Caco-2 (cell line): ENCODE measurements at regions not wholly inside any gene's neighbourhood (a gene's known extent, or its start where the extent isn't known, plus 50 kb on each side); places are given as distances from the start of the nearest gene placed in this dataset.

Source experiments
- BruUV-seq: library from RNA; stranded (reverse); fragments of 400-500 nt; replicated peaks from 2 replicates; lab custom pipeline; 2021; lab: Mats Ljungman, UMichigan
- CTCF ChIA-PET: fragments of 300-600 bp; sonication (Branson Sonifier 250); formaldehyde crosslinking; loops from one replicate; lab custom pipeline; 2022; ENCODE audit warnings: antibody characterized with exemption; lab: Charles Lee
- POLR2A ChIA-PET: fragments of 300-600 bp; sonication (Branson Sonifier 250); formaldehyde crosslinking; loops from one replicate; lab custom pipeline; 2022; ENCODE audit warnings: antibody characterized with exemption; lab: Charles Lee
- DNase-seq, 2 experiments: peaks; one replicate each; pipeline versions ENCODE4 v3.0.0 to v3.0.0-alpha.2; 2020 to 2022
- H3K27me3 ChIP-seq: replicated peaks from 2 replicates; pipeline ENCODE4 v1.6.0; 2011; ENCODE audit warnings: low read length; ENCODE audit not compliant: control insufficient read depth, insufficient read depth
- H3K36me3 ChIP-seq: 2 replicates; pipeline ENCODE4 v1.5.1; 2011; ENCODE audit warnings: low read length; ENCODE audit not compliant: control insufficient read depth, insufficient read depth
- H3K4me1 ChIP-seq: fragments of 250-450 bp; sonication (Bioruptor Pico); 2 replicates; pipeline ENCODE4 v1.5.1; 2020; ENCODE audit warnings: mild to moderate bottlenecking
- H3K4me3 ChIP-seq: 2 replicates; pipeline ENCODE4 v1.5.1; 2011; ENCODE audit warnings: low read depth, mild to moderate bottlenecking, control low read depth, low read length
- H3K9me3 ChIP-seq: fragments of 250-450 bp; sonication (Bioruptor Pico); 2 replicates; pipeline ENCODE4 v1.5.1; 2020; ENCODE audit warnings: mild to moderate bottlenecking, moderate library complexity
- H3K27ac Mint-ChIP-seq: one replicate; pipeline ENCODE4 v1.8.0; 2022; ENCODE audit warnings: mixed read lengths; ENCODE audit not compliant: unreplicated experiment
- H3K27me3 Mint-ChIP-seq: one replicate; pipeline ENCODE4 v1.8.0; 2022; ENCODE audit warnings: mixed read lengths; ENCODE audit not compliant: insufficient read depth, unreplicated experiment
- H3K36me3 Mint-ChIP-seq: one replicate; pipeline ENCODE4 v1.8.0; 2022; ENCODE audit warnings: mild to moderate bottlenecking, mixed read lengths; ENCODE audit not compliant: insufficient read depth, unreplicated experiment
- H3K4me1 Mint-ChIP-seq: one replicate; pipeline ENCODE4 v1.8.0; 2022; ENCODE audit warnings: low read depth, mixed read lengths; ENCODE audit not compliant: unreplicated experiment
- H3K4me3 Mint-ChIP-seq: one replicate; pipeline ENCODE4 v1.8.0; 2022; ENCODE audit warnings: mild to moderate bottlenecking, moderate library complexity, mixed read lengths; ENCODE audit not compliant: unreplicated experiment
- H3K9me3 Mint-ChIP-seq: one replicate; pipeline ENCODE4 v1.8.0; 2022; ENCODE audit warnings: mixed read lengths; ENCODE audit not compliant: unreplicated experiment
- intact Hi-C: fragments of 100-400 bp; cut with micrococcal nuclease; formaldehyde crosslinking; loops from one replicate; pipeline ENCODE4 v1.10.0; 2022; ENCODE audit not compliant: unreplicated experiment
- TF ChIP-seq, protein P1 (sequence below), 2 experiments: fragments of 200-600 bp in 1 of 2; IDR thresholded peaks; 1 replicate in 1 of 2; 2 replicates in 1 of 2; pipeline versions ENCODE4 v1.5.1 to v1.8.0; 2011 to 2022; ENCODE audit warnings: antibody characterized with exemption in 1 of 2, control low read depth in 1 of 2, inconsistent platforms in 1 of 2, low read depth in 1 of 2, low read length in 1 of 2, mild to moderate bottlenecking in 1 of 2, moderate library complexity in 1 of 2; ENCODE audit not compliant: insufficient read depth in 1 of 2, severe bottlenecking in 1 of 2, unreplicated experiment in 1 of 2

DNA sequence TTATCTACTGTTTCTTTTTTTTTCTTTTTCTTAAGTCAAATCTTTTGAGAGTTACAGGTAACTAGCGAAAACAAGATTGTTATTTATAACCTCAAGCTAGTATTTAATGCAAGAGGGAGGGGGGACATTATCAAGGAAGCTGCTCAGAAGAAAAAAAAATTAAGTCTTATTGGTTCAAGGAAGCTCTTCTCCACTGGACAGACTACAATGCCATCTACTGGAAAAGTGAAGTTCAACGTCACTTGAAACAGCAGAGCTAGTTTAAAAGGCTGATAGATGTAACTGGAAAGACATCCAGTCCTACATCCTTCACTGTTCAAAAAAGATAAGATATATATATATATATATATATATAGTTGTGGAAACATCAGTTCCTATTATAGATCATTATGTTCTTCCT is 418.0 kb upstream of the PSMD7 start:
- BruUV-seq: no TSS peak
- Histone ChIP-seq H3K36me3 (no peaks in the 10 kb centered on the region), H3K4me1 (no peaks in the 10 kb centered on the region), H3K4me3 (no peak overlapping the region), H3K27me3 (no peaks in the 10 kb centered on the region), H3K9me3 (no peaks in the 10 kb centered on the region)
- H3K9me3 Mint-ChIP-seq: no peaks in the 10 kb centered on the region
- no peak overlapping the region for H3K4me3 Mint-ChIP-seq
- ChIA-PET CTCF (interaction anchor here (0.6 to 1.2 kb wide), 9 partner anchors 13 to 1084 kb away, joined by 3 to 7 read pairs (median 4); no protein-coding TSS in a partner anchor), POLR2A (no interaction called here)
- intact Hi-C loops: loop anchor here (1.0 kb wide), 2 partner anchors 164 to 397 kb away; no protein-coding TSS in a partner anchor
- H3K27me3 Mint-ChIP-seq: peaks cover 15% of the 10 kb centered on the region
- no peak overlapping the region for H3K27ac Mint-ChIP-seq
- TF ChIP-seq, protein P1, sequence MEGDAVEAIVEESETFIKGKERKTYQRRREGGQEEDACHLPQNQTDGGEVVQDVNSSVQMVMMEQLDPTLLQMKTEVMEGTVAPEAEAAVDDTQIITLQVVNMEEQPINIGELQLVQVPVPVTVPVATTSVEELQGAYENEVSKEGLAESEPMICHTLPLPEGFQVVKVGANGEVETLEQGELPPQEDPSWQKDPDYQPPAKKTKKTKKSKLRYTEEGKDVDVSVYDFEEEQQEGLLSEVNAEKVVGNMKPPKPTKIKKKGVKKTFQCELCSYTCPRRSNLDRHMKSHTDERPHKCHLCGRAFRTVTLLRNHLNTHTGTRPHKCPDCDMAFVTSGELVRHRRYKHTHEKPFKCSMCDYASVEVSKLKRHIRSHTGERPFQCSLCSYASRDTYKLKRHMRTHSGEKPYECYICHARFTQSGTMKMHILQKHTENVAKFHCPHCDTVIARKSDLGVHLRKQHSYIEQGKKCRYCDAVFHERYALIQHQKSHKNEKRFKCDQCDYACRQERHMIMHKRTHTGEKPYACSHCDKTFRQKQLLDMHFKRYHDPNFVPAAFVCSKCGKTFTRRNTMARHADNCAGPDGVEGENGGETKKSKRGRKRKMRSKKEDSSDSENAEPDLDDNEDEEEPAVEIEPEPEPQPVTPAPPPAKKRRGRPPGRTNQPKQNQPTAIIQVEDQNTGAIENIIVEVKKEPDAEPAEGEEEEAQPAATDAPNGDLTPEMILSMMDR (IDR thresholded peaks at IDR 0.05; ENCODE audit: insufficient read depth in 1 of 2, low read depth in 1 of 2, low read length in 1 of 2, severe bottlenecking in 1 of 2, unreplicated experiment in 1 of 2): peak; percentile 49 to 74
- H3K36me3 Mint-ChIP-seq: no peaks in the 10 kb centered on the region
- DNase-seq: peak in 1 of 2 experiments; percentile 50
- no peaks in the 10 kb centered on the region for H3K4me1 Mint-ChIP-seq

DNA sequence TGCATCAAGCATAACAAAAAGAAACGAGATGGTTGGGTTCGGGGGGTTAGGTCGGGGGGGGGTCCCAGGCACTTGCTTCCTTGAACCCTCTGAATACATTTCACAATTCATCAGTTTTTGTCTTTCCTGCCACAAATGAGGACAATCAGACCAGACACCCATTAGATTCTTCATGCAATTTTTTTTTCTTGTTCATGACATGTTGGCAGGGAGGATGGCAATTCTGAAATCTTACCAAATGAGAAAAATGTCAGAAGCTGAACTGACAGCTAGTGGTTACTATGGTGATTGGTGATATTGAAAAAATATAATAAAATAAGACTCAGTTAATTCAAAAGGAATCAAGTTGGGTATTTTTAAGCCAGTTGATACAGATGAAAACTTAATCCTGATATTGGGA is 419.5 kb upstream of the PSMD7 start:
- Mint-ChIP-seq H3K36me3 (no peaks in the 10 kb centered on the region), H3K27ac (no peak overlapping the region), H3K9me3 (no peaks in the 10 kb centered on the region), H3K27me3 (peaks cover 15% of the 10 kb centered on the region), H3K4me1 (no peaks in the 10 kb centered on the region), H3K4me3 (no peak overlapping the region)
- H3K36me3 ChIP-seq: no peaks in the 10 kb centered on the region
- H3K4me3 ChIP-seq: no peak overlapping the region
- BruUV-seq: no TSS peak
- no peaks in the 10 kb centered on the region for H3K4me1 ChIP-seq
- TF ChIP-seq, protein P1 (IDR thresholded peaks at IDR 0.05; ENCODE audit: insufficient read depth in 1 of 2, low read depth in 1 of 2, low read length in 1 of 2, severe bottlenecking in 1 of 2, unreplicated experiment in 1 of 2): no peak
- DNase-seq: no peak
- POLR2A ChIA-PET: no interaction called here
- H3K27me3 ChIP-seq: no peaks in the 10 kb centered on the region
- intact Hi-C loops: no loop called here
- H3K9me3 ChIP-seq: no peaks in the 10 kb centered on the region
- CTCF ChIA-PET: interaction anchor here (0.6 kb wide), 1 partner anchor 169 kb away, joined by 3 read pairs; no protein-coding TSS in a partner anchor

DNA sequence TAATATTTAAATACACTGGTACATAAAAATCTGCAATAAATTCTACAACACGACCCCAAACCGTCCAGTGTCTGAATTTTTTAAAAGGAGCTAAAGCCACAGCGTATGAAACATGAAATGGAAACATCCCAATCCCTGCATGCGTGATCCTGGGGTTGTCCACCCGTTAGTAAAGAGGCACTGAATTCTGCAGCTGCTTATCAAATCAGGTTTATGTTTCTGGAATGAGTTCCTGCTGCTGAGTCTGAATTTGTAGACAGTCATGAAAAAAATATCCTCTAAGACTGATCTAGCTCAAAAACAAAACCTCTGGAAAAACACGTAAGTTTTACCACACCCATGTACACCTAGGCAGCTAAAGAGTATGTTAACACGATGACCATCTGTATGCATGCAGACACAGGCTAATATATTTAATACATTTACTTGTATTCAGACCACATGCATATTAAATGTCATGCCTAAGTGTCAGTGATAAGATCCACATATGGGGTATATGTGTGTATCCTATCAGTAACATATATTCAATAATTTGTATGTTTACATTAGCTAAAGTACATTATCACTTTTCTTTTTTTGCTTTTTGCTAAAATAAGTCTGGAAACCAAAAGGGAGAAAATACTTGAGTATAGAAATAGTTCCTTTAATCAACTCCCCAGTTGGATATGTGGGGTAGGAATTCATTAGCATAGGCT is 420.5 kb upstream of the PSMD7 start:
- no peak overlapping the region for H3K27ac Mint-ChIP-seq
- intact Hi-C loops: no loop called here
- H3K4me1 ChIP-seq: no peaks in the 10 kb centered on the region
- TF ChIP-seq, protein P1 (IDR thresholded peaks at IDR 0.05; ENCODE audit: insufficient read depth in 1 of 2, low read depth in 1 of 2, low read length in 1 of 2, severe bottlenecking in 1 of 2, unreplicated experiment in 1 of 2): no peak
- BruUV-seq: no TSS peak
- H3K4me1 Mint-ChIP-seq: no peaks in the 10 kb centered on the region
- no peak for DNase-seq
- no peaks in the 10 kb centered on the region for H3K9me3 ChIP-seq
- ChIA-PET POLR2A (no interaction called here), CTCF (no interaction called here)
- no peaks in the 10 kb centered on the region for H3K27me3 ChIP-seq
- H3K36me3 Mint-ChIP-seq: no peaks in the 10 kb centered on the region
- no peak overlapping the region for H3K4me3 ChIP-seq
- no peaks in the 10 kb centered on the region for H3K36me3 ChIP-seq
- no peak overlapping the region for H3K4me3 Mint-ChIP-seq
- H3K27me3 Mint-ChIP-seq: peaks cover 15% of the 10 kb centered on the region
- no peaks in the 10 kb centered on the region for H3K9me3 Mint-ChIP-seq
